T-helper 1 cell treated with Interleukin-12 subunit alpha and Interleukin-12 subunit beta and Interleukin-4 antibody, amounts not matched to agents 30 μg/mL and 1 μg/mL, for 36 hours (primary cell): ENCODE measurements at regions not wholly inside any gene's neighbourhood (a gene's known extent, or its start where the extent isn't known, plus 50 kb on each side); places are given as distances from the start of the nearest gene placed in this dataset.

Experiments
- H3K27ac Mint-ChIP-seq: one replicate; pipeline ENCODE4 v1.8.0; 2021; ENCODE audit warnings: mild to moderate bottlenecking, mixed read lengths
- H3K27me3 Mint-ChIP-seq: one replicate; pipeline ENCODE4 v1.8.0; 2021; ENCODE audit warnings: low read depth, mixed read lengths
- H3K36me3 Mint-ChIP-seq: one replicate; pipeline ENCODE4 v1.8.0; 2021; ENCODE audit warnings: low read depth, mixed read lengths
- H3K4me1 Mint-ChIP-seq: one replicate; pipeline ENCODE4 v1.8.0; 2021; ENCODE audit warnings: low read depth, mixed read lengths
- H3K4me3 Mint-ChIP-seq: one replicate; pipeline ENCODE4 v1.8.0; 2021; ENCODE audit warnings: mild to moderate bottlenecking, moderate library complexity, mixed read lengths
- H3K9me3 Mint-ChIP-seq: one replicate; pipeline ENCODE4 v1.8.0; 2021; ENCODE audit warnings: mixed read lengths

- Mint-ChIP-seq H3K4me1 (peaks cover 1% of the 10 kb centered on the region), H3K27ac (no peak overlapping the region), H3K36me3 (no peaks in the 10 kb centered on the region), H3K27me3 (peaks cover 75% of the 10 kb centered on the region), H3K9me3 (no peaks in the 10 kb centered on the region), H3K4me3 (no peak overlapping the region)
These were observed 52.8 kb upstream of the ZBTB40 start for GRCh38 chr1:22398656-22399420.

GRCh38 chr1:22399421-22400091, 52.1 kb upstream of the ZBTB40 start:
- H3K36me3 Mint-ChIP-seq, result no peaks in the 10 kb centered on the region
- peaks cover 77% of the 10 kb centered on the region for H3K27me3 Mint-ChIP-seq
- no peaks in the 10 kb centered on the region for H3K9me3 Mint-ChIP-seq
- no peak overlapping the region for H3K27ac Mint-ChIP-seq
- peaks cover 1% of the 10 kb centered on the region for H3K4me1 Mint-ChIP-seq
- no peak overlapping the region for H3K4me3 Mint-ChIP-seq
